NCI-H2171 (cell line): ENCODE measurements at regions not wholly inside any gene's neighbourhood (a gene's known extent, or its start where the extent isn't known, plus 50 kb on each side); places are given as distances from the start of the nearest gene placed in this dataset.
"Not testable (repeated sequence)": the region's sequence is repeated elsewhere in the genome, so short reads cannot be mapped to it uniquely, and the experiment has no call there.

Source experiments
- DNase-seq: peaks from one replicate; lab custom pipeline; 2025; lab: John Stamatoyannopoulos, UW

DNA sequence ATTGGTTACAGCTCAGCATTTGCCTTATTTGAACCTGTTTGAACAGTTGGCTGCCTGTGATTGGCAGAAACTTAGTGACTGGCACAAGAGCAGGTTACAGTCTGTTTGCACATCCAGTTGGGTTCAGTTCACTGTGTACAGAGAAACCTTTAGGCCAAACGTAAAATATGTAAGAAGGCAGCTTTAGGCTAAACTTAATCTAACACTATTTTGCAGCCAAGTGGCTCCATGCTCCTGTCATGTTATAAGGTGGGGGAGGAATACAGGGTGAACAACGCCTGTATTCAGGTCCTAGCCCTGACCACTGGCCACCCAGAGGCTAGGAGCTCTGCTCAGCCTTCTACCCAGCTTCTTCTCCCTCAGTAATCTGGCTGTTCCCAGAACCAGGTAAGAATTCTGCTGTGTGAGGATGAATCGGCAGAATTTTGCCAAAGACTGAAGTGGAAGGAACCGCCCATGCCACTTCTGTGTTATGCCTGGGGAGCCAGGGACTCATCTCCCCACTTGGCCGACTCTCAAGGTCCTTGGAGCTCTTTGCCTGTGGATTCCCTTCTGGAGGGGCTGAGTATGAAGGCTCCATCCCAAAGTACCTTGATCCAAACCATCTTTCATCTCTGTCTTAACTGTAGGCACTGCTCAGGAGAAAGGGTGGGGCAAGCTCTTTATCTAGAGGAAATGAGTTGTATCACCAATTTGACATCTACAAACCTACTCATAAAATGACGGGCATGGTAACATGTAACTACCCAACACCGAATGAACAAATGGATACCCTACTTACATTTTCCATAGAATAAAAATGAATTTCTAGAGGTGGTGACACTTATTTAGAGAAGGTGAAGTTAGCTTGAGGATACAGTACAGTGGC lies 164.4 kb upstream of the NAMPT start:
- DNase-seq: no peak

DNA sequence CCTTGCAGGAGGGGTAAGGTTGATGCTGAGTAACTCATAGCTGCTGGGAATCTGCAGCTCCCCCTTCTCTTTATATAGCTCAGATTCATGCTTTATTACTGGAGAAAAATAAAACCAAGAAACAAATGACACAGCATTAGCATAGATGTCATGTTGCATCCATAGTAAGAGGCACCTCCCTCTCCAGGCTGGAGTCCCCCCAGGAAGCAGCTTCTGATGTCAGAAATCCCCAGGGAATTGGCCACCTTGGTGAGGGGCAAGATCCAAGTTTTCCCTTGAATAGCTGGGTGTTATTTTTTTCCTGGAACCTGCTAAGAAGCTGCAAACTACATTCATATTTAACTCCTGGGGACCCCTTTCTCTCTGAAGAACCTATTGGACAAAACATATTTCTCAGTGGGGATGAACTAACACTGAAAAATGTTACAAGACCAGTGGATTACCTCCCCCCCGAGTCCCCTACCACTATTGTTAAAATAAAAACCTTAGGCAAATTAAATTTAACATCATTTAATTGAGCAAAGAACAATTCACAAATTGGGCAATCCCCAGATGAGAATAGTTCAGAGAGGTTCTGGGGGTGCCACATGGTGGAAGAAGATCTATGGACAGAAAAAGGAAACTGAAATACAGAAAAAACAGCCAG lies 163.7 kb upstream of the NAMPT start:
- no peak for DNase-seq

GRCh38 chr7:106447318-106447847 lies 162.6 kb upstream of the NAMPT start:
- no peak for DNase-seq

- not testable (repeated sequence) for DNase-seq
Observed at GRCh38 chr7:106445366-106445765, 160.6 kb upstream of the NAMPT start.

DNA sequence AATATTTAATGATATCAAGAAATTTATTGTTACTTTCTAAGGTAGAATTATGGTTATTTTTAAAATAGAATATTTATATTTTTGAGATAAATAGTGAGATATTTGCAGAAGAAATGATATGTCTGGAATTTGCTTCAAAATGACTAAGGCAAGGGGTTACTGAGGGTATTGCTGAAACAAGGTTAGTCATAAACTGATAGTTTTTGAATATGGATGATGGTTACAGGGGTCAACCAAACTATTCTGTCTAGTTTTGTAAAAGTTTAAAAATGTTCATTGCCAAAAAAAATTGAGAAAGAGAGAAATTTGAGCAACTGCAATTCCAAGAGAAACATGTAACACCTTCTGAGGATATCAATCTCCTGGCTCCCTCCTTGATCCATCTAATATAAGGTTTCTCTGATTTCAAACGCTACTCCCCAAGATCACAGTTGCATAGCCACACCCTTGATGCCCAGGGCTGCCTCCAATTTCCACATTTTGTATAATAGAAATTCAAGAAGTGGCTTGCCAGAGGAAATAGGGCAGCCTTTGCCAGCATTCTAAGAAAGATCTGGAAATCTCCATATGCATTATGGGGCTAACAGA lies 159.4 kb upstream of the NAMPT start:
- no peak for DNase-seq

GRCh38 chr7:106443156-106443555 lies 158.4 kb upstream of the NAMPT start:
- DNase-seq: no peak

DNA sequence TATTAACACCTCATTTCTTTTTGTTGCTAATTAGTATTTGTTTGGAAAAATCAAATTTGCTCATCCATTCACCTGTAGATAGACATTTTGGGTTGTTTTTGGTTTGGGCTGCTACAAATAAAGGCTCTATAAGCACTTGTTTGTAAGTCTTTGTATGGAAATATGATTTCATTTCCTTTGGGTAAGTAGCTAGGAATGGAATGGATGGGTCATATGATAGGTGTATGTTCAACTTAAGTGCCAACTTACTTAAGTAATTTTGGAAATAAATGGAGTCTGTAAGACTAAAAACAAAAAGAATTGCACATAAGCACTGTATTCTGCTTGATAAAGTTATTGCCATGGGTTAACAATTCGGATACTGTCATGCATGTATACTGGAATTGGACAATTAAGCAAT lies 157.7 kb upstream of the NAMPT start:
- DNase-seq: no peak

GRCh38 chr7:106441343-106441742 lies 156.6 kb upstream of the NAMPT start:
- not testable (repeated sequence) for DNase-seq

- DNase-seq: not testable (repeated sequence)
Observed at GRCh38 chr7:106436933-106437332, 152.2 kb upstream of the NAMPT start.

DNA sequence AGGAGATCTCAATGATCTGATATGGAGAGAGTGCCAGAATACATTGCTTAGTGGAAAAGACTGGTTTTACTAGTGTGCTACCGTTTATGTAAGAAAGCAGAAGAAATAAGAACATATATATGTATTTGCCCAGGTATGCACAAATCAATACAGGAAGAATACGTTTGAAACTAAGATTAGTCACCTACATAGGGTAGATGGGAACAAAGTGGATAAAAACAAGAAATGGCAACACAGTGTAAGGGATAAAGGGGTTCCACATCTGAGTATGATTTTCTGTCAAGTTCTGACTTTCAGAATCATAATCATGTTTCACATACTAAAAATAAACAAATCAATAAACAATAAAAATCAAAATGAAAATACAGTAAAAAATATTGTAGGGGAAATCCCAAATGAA lies 148.6 kb upstream of the NAMPT start:
- no peak for DNase-seq

GRCh38 chr7:106430535-106431455 lies 146.0 kb upstream of the NAMPT start:
- DNase-seq: no peak

GRCh38 chr7:106430103-106430502 lies 145.3 kb upstream of the NAMPT start:
- DNase-seq: no peak

- DNase-seq: no peak
Observed at GRCh38 chr7:106426803-106427202, 142.0 kb upstream of the NAMPT start.

DNA sequence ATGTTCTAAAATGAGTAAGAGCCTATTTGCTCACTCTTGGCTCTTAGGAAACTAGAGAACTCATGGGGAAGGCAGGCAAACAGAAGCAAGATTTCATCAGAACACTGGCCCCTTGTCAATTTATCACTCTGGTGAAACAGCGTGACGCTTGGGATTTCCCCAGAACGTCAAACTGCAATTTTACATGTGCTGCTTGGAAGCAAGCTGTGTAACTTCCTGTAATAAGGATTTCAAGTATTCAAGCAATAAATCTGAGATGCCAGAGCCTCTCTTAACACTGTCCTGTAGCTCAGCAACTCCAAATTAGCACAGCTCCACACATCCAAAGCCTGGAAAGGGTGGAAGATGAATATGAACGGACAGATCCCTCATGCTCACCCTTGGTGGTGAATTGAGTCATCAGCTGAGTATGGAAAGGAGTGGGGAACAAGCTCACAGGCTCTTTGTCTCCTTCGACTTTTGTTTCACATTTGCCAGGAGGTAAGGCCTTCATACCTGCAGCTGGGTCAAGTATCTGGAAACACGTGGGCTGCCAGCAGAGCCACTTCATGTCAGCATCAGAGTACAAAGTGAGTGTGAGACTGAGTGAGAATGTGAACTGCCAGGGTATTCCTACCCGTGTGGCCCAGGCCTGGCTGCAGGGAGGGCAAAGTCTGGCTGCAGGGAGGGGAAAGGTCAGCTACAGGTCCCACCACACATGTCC lies 140.4 kb upstream of the NAMPT start:
- DNase-seq: no peak

DNA sequence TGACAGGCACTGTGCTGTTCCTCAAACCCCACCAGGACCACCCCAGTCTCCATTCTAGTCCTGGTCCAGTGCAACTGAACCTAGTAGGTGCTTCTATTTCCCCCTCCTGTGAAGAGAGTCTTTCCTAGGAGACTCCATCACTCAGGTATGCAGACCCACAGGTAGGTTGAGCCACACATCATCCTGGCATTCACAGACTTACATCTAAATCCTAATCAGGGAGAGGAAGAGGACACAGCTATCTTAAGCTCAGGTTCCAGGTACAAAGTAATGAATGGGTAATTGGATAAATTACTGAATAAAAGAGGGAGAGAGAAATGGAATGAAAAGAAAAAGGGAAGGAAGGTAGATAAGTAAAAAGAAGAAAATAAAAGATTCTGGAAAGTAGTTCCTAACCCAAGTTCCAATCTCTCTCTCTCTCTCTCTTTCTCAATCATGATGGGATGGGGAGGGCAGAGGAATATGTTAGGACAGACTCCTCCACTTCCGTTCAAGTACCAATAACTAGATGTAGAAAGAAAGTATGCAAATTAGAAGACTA lies 139.8 kb upstream of the NAMPT start:
- no peak for DNase-seq

- no peak for DNase-seq
Observed at GRCh38 chr7:106423821-106424475, 139.2 kb upstream of the NAMPT start.

- DNase-seq: no peak
Observed at GRCh38 chr7:106423111-106423510, 138.3 kb upstream of the NAMPT start.

- no peak for DNase-seq
Observed at GRCh38 chr7:106421181-106421762, 136.5 kb upstream of the NAMPT start.

GRCh38 chr7:106420736-106421135 lies 136.0 kb upstream of the NAMPT start:
- DNase-seq: no peak

GRCh38 chr7:106420210-106420609 lies 135.4 kb upstream of the NAMPT start:
- DNase-seq: no peak
